Calu3 (cell line): ENCODE measurements at regions not wholly inside any gene's neighbourhood (a gene's known extent, or its start where the extent isn't known, plus 50 kb on each side); places are given as distances from the start of the nearest gene placed in this dataset.

Experiments used
- BruUV-seq: library from RNA; stranded (reverse); fragments of 400-500 nt; replicated peaks from 2 replicates; lab custom pipeline; 2021; lab: Mats Ljungman, UMichigan
- CTCF ChIA-PET: fragments of 300-600 bp; sonication (Branson Sonifier 250); formaldehyde crosslinking; loops from one replicate; lab custom pipeline; 2022; ENCODE audit warnings: antibody characterized with exemption; lab: Charles Lee
- DNase-seq: peaks from one replicate; pipeline ENCODE4 v3.0.0; 2022
- H3K27ac Mint-ChIP-seq: one replicate; pipeline ENCODE4 v1.8.0; 2022; ENCODE audit warnings: mixed read lengths; ENCODE audit not compliant: unreplicated experiment
- H3K27me3 Mint-ChIP-seq: one replicate; pipeline ENCODE4 v1.8.0; 2022; ENCODE audit warnings: mixed read lengths; ENCODE audit not compliant: unreplicated experiment
- H3K36me3 Mint-ChIP-seq: one replicate; pipeline ENCODE4 v1.8.0; 2022; ENCODE audit warnings: mild to moderate bottlenecking, moderate library complexity, mixed read lengths; ENCODE audit not compliant: insufficient read depth, unreplicated experiment
- H3K4me1 Mint-ChIP-seq: one replicate; pipeline ENCODE4 v1.8.0; 2022; ENCODE audit warnings: mild to moderate bottlenecking, low read depth, mixed read lengths; ENCODE audit not compliant: unreplicated experiment
- H3K4me3 Mint-ChIP-seq: one replicate; pipeline ENCODE4 v1.8.0; 2022; ENCODE audit warnings: mild to moderate bottlenecking, low read depth, moderate library complexity, mixed read lengths; ENCODE audit not compliant: unreplicated experiment
- H3K9me3 Mint-ChIP-seq: one replicate; pipeline ENCODE4 v1.8.0; 2022; ENCODE audit warnings: low read depth, mixed read lengths; ENCODE audit not compliant: unreplicated experiment
- intact Hi-C: fragments of 100-400 bp; cut with micrococcal nuclease; formaldehyde crosslinking; loops from one replicate; pipeline ENCODE4 v1.10.0; 2022; ENCODE audit not compliant: unreplicated experiment
- TF ChIP-seq, protein P1 (sequence below): fragments of 200-600 bp; IDR thresholded peaks from one replicate; pipeline ENCODE4 v1.8.0; 2022; ENCODE audit warnings: antibody characterized with exemption; ENCODE audit not compliant: unreplicated experiment

GRCh38 chr11:112374486-112375140 lies 114.0 kb upstream of the PLET1 start:
- CTCF ChIA-PET, result no interaction called here
- TF ChIP-seq, protein P1, sequence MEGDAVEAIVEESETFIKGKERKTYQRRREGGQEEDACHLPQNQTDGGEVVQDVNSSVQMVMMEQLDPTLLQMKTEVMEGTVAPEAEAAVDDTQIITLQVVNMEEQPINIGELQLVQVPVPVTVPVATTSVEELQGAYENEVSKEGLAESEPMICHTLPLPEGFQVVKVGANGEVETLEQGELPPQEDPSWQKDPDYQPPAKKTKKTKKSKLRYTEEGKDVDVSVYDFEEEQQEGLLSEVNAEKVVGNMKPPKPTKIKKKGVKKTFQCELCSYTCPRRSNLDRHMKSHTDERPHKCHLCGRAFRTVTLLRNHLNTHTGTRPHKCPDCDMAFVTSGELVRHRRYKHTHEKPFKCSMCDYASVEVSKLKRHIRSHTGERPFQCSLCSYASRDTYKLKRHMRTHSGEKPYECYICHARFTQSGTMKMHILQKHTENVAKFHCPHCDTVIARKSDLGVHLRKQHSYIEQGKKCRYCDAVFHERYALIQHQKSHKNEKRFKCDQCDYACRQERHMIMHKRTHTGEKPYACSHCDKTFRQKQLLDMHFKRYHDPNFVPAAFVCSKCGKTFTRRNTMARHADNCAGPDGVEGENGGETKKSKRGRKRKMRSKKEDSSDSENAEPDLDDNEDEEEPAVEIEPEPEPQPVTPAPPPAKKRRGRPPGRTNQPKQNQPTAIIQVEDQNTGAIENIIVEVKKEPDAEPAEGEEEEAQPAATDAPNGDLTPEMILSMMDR, result no peak
- BruUV-seq, result no TSS peak

GRCh38 chr11:112377946-112378345 lies 117.3 kb upstream of the PLET1 start:
- Mint-ChIP-seq H3K9me3 (no peaks in the 10 kb centered on the region), H3K27me3 (no peaks in the 10 kb centered on the region), H3K36me3 (no peaks in the 10 kb centered on the region), H3K27ac (no peak overlapping the region), H3K4me3 (no peak overlapping the region), H3K4me1 (no peaks in the 10 kb centered on the region)
- TF ChIP-seq, protein P1, result no peak
- DNase-seq, result no peak
- intact Hi-C loops, result no loop called here
- BruUV-seq, result no TSS peak
- CTCF ChIA-PET, result no interaction called here

More at GRCh38 chr11:112374486-112375140, 114.0 kb upstream of the PLET1 start:
- Mint-ChIP-seq H3K4me3 (no peak overlapping the region), H3K9me3 (no peaks in the 10 kb centered on the region), H3K4me1 (no peaks in the 10 kb centered on the region), H3K27ac (no peak overlapping the region), H3K27me3 (no peaks in the 10 kb centered on the region), H3K36me3 (no peaks in the 10 kb centered on the region)
- intact Hi-C loops, result no loop called here
- no peak for DNase-seq

DNA sequence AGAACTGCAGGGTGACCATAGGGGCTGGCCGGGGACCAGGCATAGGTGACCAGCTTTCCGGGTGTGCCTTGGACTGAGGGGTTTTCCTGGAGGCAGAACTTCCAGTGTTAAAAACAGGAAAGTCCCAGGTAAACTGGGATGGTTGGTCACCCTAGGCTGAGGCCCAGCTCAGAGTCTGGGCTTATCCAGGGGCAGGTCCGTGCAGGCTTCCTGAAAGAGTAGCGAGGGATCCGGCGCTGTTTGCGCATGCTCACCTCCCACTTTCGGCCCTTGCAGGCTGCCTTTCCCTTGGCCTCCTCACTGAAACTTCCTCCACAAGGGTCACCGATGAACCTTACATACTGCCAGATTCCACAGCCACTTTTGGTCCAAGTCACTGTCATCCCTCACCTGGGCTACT lies 119.8 kb upstream of the PLET1 start:
- Mint-ChIP-seq H3K27me3 (no peaks in the 10 kb centered on the region), H3K4me1 (no peaks in the 10 kb centered on the region), H3K4me3 (no peak overlapping the region), H3K9me3 (no peaks in the 10 kb centered on the region), H3K27ac (no peak overlapping the region), H3K36me3 (no peaks in the 10 kb centered on the region)
- intact Hi-C loops, result no loop called here
- no TSS peak for BruUV-seq
- DNase-seq, result no peak
- TF ChIP-seq, protein P1, result no peak
- CTCF ChIA-PET, result interaction anchor here (0.6 kb wide), 1 partner anchor 879 kb away, joined by 6 read pairs; no protein-coding TSS in a partner anchor

GRCh38 chr11:112381578-112381977 lies 120.9 kb upstream of the PLET1 start:
- CTCF ChIA-PET, result interaction anchor here (0.6 kb wide), 1 partner anchor 16 kb away, joined by 3 read pairs; no protein-coding TSS in a partner anchor
- DNase-seq, result no peak
- H3K36me3 Mint-ChIP-seq, result no peaks in the 10 kb centered on the region
- no TSS peak for BruUV-seq
- H3K4me1 Mint-ChIP-seq, result no peaks in the 10 kb centered on the region
- no peak overlapping the region for H3K27ac Mint-ChIP-seq
- no peaks in the 10 kb centered on the region for H3K9me3 Mint-ChIP-seq
- no peaks in the 10 kb centered on the region for H3K27me3 Mint-ChIP-seq
- TF ChIP-seq, protein P1, result no peak
- H3K4me3 Mint-ChIP-seq, result no peak overlapping the region
- intact Hi-C loops, result no loop called here
